ENCODE measurements at regions not wholly inside any gene's neighbourhood (a gene's known extent, or its start where the extent isn't known, plus 50 kb on each side); places are given as distances from the start of the nearest gene placed in this dataset.

DNA sequence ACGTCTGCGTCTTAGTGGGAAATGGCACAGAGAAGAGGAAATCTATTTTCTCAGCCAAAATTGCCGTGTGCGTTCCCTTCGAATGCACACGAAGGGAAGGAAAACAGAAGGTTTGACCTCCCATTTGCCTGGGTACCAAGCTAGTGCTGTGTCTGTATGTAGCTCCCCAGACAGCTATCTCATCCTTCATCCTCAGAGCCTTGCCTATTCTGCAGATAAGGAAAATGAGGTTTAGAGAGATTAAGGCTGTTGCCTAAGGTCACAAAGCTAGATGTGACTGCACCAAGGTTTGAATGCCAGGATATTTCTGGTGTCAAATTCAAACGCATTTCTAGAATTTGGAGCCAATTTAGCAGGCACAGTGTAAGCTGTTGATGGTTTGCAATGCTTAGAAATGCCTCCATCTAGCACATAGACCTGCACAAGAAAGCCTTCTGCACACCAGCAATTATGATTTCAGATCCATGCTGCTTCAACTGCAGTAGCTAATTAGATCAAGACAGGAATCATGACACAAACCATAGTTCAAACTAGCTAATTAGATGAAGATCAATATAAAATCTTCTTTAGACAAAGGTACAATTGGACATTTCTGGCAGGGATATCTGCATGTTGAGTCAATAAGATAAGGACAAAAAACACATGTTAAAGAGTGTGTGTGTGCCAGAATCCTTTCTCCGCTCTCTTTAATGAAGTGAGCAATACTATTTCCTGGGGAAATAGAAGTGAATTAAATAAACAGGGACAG lies 115.1 kb downstream of the CMPK2 start:
- no peaks in the 10 kb centered on the region for H3K36me3 ChIP-seq (ENCODE audit: control insufficient read depth, insufficient read depth, low read length)
- no peaks in the 10 kb centered on the region for H3K9me3 ChIP-seq (ENCODE audit: control insufficient read depth, low read length)
- H3K4me1 ChIP-seq (ENCODE audit: control insufficient read depth, insufficient read depth, low read length, poor library complexity, severe bottlenecking), result no peaks in the 10 kb centered on the region
- H3K27ac ChIP-seq (ENCODE audit: insufficient read depth, low read length, poor library complexity, severe bottlenecking), result no peak overlapping the region
- no peak for DNase-seq
- no peaks in the 10 kb centered on the region for H3K27me3 ChIP-seq (replicated peaks; ENCODE audit: control insufficient read depth, insufficient read depth, low read length, poor library complexity, severe bottlenecking)
- no peak overlapping the region for H3K4me3 ChIP-seq (ENCODE audit: insufficient read depth, low read depth, low read length, poor library complexity, severe bottlenecking)

DNA sequence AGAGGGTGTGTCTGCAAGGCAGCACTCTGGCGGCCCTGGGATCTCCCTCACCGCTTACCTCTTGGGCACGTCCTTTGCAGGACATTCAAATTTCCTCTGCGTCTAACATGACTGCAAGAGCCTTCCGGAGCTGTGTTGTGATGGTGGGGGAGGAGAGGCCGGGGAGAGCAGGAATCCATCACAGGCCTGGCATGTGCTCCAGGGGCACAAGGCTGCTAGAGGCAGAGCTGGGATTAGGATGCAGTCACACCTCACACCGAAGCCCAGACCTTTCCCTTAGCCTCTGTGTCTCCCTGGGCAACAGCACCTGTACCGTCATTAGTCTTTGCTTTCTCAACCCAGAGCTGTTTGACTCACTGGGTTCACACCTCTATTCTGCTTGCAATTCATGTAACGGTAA lies 111.3 kb downstream of the CMPK2 start:
- Histone ChIP-seq H3K27ac (ENCODE audit: insufficient read depth, low read length, poor library complexity, severe bottlenecking) (no peak overlapping the region), H3K4me1 (ENCODE audit: control insufficient read depth, insufficient read depth, low read length, poor library complexity, severe bottlenecking) (no peaks in the 10 kb centered on the region), H3K27me3 (replicated peaks; ENCODE audit: control insufficient read depth, insufficient read depth, low read length, poor library complexity, severe bottlenecking) (no peaks in the 10 kb centered on the region), H3K4me3 (ENCODE audit: insufficient read depth, low read depth, low read length, poor library complexity, severe bottlenecking) (no peak overlapping the region), H3K36me3 (ENCODE audit: control insufficient read depth, insufficient read depth, low read length) (no peaks in the 10 kb centered on the region), H3K9me3 (ENCODE audit: control insufficient read depth, low read length) (no peaks in the 10 kb centered on the region)
- DNase-seq, result no peak

GRCh38 chr2:6755456-6755855 lies 110.3 kb downstream of the CMPK2 start:
- no peak overlapping the region for H3K4me3 ChIP-seq (ENCODE audit: insufficient read depth, low read depth, low read length, poor library complexity, severe bottlenecking)
- H3K27me3 ChIP-seq (replicated peaks; ENCODE audit: control insufficient read depth, insufficient read depth, low read length, poor library complexity, severe bottlenecking), result no peaks in the 10 kb centered on the region
- no peak overlapping the region for H3K27ac ChIP-seq (ENCODE audit: insufficient read depth, low read length, poor library complexity, severe bottlenecking)
- no peak for DNase-seq
- no peaks in the 10 kb centered on the region for H3K36me3 ChIP-seq (ENCODE audit: control insufficient read depth, insufficient read depth, low read length)
- no peaks in the 10 kb centered on the region for H3K9me3 ChIP-seq (ENCODE audit: control insufficient read depth, low read length)
- H3K4me1 ChIP-seq (ENCODE audit: control insufficient read depth, insufficient read depth, low read length, poor library complexity, severe bottlenecking), result no peaks in the 10 kb centered on the region

DNA sequence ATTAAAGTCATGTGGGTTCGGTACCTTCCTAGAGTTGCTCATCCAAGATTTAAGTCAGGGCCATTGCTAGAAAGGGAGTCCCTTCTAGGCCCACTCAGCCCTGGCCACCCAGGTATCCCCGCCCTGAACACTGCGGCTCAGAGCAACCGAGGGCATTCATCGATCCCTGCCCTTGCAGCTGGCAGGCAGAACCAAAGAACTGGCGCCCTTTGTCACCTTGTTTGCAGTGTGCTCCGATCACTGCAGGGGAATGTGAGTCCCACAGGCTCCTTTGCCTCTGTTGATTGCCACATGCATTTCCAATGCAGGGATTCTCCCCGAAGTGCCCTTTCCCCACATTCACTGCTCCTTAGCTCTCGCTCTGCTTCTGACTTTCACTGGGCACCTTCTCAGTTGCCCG lies 108.5 kb downstream of the CMPK2 start:
- no peaks in the 10 kb centered on the region for H3K4me1 ChIP-seq (ENCODE audit: control insufficient read depth, insufficient read depth, low read length, poor library complexity, severe bottlenecking)
- H3K27ac ChIP-seq (ENCODE audit: insufficient read depth, low read length, poor library complexity, severe bottlenecking), result no peak overlapping the region
- no peak overlapping the region for H3K4me3 ChIP-seq (ENCODE audit: insufficient read depth, low read depth, low read length, poor library complexity, severe bottlenecking)
- no peaks in the 10 kb centered on the region for H3K36me3 ChIP-seq (ENCODE audit: control insufficient read depth, insufficient read depth, low read length)
- DNase-seq, result no peak
- H3K9me3 ChIP-seq (ENCODE audit: control insufficient read depth, low read length), result no peaks in the 10 kb centered on the region
- H3K27me3 ChIP-seq (replicated peaks; ENCODE audit: control insufficient read depth, insufficient read depth, low read length, poor library complexity, severe bottlenecking), result no peaks in the 10 kb centered on the region

GRCh38 chr2:6759689-6760088 lies 106.0 kb downstream of the CMPK2 start:
- H3K4me3 ChIP-seq (ENCODE audit: insufficient read depth, low read depth, low read length, poor library complexity, severe bottlenecking), result no peak overlapping the region
- H3K27me3 ChIP-seq (replicated peaks; ENCODE audit: control insufficient read depth, insufficient read depth, low read length, poor library complexity, severe bottlenecking), result no peaks in the 10 kb centered on the region
- no peaks in the 10 kb centered on the region for H3K9me3 ChIP-seq (ENCODE audit: control insufficient read depth, low read length)
- H3K36me3 ChIP-seq (ENCODE audit: control insufficient read depth, insufficient read depth, low read length), result no peaks in the 10 kb centered on the region
- no peaks in the 10 kb centered on the region for H3K4me1 ChIP-seq (ENCODE audit: control insufficient read depth, insufficient read depth, low read length, poor library complexity, severe bottlenecking)
- H3K27ac ChIP-seq (ENCODE audit: insufficient read depth, low read length, poor library complexity, severe bottlenecking), result no peak overlapping the region
- DNase-seq, result no peak

DNA sequence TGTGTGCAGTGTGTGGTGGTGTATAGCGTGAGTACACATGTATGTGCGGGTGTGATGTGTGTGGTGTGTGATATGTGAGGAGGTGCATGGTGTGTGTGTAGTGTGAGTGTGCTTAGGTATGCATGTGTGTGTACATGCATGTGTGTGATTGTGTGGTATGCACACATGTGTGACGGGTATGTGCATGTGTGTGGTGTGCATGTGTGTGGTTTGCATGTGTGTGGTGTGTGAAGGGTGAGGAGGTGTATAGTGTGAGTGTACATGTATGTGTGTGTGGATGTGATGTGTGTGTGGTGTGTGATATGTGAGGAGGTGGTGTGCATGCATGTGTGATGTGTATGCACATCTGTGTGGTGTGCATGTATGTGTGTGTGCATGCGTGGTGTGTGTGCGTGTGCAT lies 105.6 kb downstream of the CMPK2 start:
- no peak for DNase-seq
- Histone ChIP-seq H3K27ac (ENCODE audit: insufficient read depth, low read length, poor library complexity, severe bottlenecking) (no peak overlapping the region), H3K27me3 (replicated peaks; ENCODE audit: control insufficient read depth, insufficient read depth, low read length, poor library complexity, severe bottlenecking) (no peaks in the 10 kb centered on the region), H3K36me3 (ENCODE audit: control insufficient read depth, insufficient read depth, low read length) (no peaks in the 10 kb centered on the region), H3K4me1 (ENCODE audit: control insufficient read depth, insufficient read depth, low read length, poor library complexity, severe bottlenecking) (no peaks in the 10 kb centered on the region), H3K4me3 (ENCODE audit: insufficient read depth, low read depth, low read length, poor library complexity, severe bottlenecking) (no peak overlapping the region), H3K9me3 (ENCODE audit: control insufficient read depth, low read length) (no peaks in the 10 kb centered on the region)

DNA sequence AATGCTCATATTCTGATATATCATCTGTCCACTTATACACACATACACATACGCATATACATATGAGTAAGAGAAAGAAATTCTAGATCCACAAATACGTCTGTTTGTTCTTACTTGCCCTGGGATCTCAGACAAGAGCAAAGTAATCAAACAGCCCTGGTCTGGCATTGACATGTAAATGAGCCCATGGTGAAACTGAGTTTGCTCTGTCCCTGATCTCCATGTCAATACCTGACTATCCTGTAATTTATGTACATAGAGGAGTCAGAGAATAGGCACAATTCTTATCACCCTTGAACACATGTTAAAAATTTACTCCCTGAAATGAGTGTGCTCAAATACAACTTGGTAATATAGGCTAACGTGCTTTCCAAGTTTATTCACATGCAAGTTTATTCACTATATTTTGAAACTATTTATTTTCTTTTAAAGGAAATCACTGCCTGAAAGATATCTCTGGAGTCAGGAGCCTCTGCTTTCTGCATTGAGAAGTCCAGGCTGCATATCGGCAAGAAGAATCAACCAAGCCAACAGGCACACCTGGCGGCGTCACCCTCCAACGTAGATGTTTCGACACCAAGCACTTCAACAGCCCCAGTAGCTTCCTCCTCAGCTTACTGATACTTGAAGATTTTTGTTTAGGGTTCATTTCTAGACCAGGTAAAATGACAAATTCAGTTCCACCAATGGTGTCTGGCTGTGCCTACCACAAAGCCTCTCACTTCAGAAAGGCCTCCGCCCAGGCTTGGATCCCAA lies 100.6 kb downstream of the CMPK2 start:
- no peak for DNase-seq
- H3K4me1 ChIP-seq (ENCODE audit: control insufficient read depth, insufficient read depth, low read length, poor library complexity, severe bottlenecking), result no peaks in the 10 kb centered on the region
- no peak overlapping the region for H3K4me3 ChIP-seq (ENCODE audit: insufficient read depth, low read depth, low read length, poor library complexity, severe bottlenecking)
- no peak overlapping the region for H3K27ac ChIP-seq (ENCODE audit: insufficient read depth, low read length, poor library complexity, severe bottlenecking)
- no peaks in the 10 kb centered on the region for H3K36me3 ChIP-seq (ENCODE audit: control insufficient read depth, insufficient read depth, low read length)
- no peaks in the 10 kb centered on the region for H3K27me3 ChIP-seq (replicated peaks; ENCODE audit: control insufficient read depth, insufficient read depth, low read length, poor library complexity, severe bottlenecking)
- no peaks in the 10 kb centered on the region for H3K9me3 ChIP-seq (ENCODE audit: control insufficient read depth, low read length)

DNA sequence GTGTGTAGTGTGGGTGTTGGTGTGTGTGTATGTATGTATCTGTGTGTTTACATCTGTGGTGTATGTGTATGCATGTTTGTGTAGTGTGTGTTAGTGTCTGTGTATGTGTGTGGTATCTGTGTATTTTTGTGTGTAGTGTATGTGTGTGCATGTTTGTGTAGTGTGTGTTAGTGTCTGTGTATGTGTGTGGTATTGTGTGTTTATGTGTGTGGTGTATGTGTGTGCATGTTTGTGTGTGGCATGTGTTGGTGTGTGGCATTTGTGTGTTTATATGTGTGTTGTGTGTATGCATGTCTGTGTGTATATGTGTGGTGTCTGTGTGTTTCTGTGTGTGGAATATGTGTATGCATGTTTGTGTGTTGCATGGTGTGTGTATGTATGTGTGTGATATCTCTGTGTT lies 96.4 kb downstream of the CMPK2 start:
- DNase-seq, result no peak
- H3K4me3 ChIP-seq (ENCODE audit: insufficient read depth, low read depth, low read length, poor library complexity, severe bottlenecking), result no peak overlapping the region
- H3K4me1 ChIP-seq (ENCODE audit: control insufficient read depth, insufficient read depth, low read length, poor library complexity, severe bottlenecking), result peaks cover 4% of the 10 kb centered on the region
- peaks cover 6% of the 10 kb centered on the region for H3K27me3 ChIP-seq (replicated peaks; ENCODE audit: control insufficient read depth, insufficient read depth, low read length, poor library complexity, severe bottlenecking)
- no peaks in the 10 kb centered on the region for H3K9me3 ChIP-seq (ENCODE audit: control insufficient read depth, low read length)
- no peak overlapping the region for H3K27ac ChIP-seq (ENCODE audit: insufficient read depth, low read length, poor library complexity, severe bottlenecking)
- no peaks in the 10 kb centered on the region for H3K36me3 ChIP-seq (ENCODE audit: control insufficient read depth, insufficient read depth, low read length)

DNA sequence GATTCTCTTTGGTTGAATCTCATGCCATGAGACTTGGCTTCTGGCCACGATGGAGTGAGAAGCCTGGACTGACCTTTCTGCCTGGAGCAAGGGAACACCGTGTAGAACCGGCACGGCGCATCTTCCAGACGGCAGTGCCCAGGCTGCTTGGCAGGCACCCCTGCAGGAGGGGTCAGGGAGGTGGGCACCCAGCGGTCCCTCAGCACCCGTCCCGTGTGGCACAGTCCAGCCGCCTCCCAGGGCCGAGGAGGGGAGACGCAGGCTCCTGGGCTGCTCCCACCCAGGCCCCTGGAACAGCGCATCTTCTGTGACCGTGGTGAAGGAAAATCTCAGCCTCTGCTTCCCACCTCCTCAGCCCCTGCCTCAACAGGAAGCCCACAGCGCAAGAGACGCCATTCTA lies 95.7 kb downstream of the CMPK2 start:
- no peak overlapping the region for H3K27ac ChIP-seq (ENCODE audit: insufficient read depth, low read length, poor library complexity, severe bottlenecking)
- no peak for DNase-seq

More for the DNA sequence above, 95.7 kb downstream of the CMPK2 start:
- Histone ChIP-seq H3K4me3 (ENCODE audit: insufficient read depth, low read depth, low read length, poor library complexity, severe bottlenecking) (no peak overlapping the region), H3K9me3 (ENCODE audit: control insufficient read depth, low read length) (no peaks in the 10 kb centered on the region), H3K4me1 (ENCODE audit: control insufficient read depth, insufficient read depth, low read length, poor library complexity, severe bottlenecking) (peaks cover 4% of the 10 kb centered on the region), H3K27me3 (replicated peaks; ENCODE audit: control insufficient read depth, insufficient read depth, low read length, poor library complexity, severe bottlenecking) (peaks cover 6% of the 10 kb centered on the region), H3K36me3 (ENCODE audit: control insufficient read depth, insufficient read depth, low read length) (no peaks in the 10 kb centered on the region)

Measured in effector memory CD4-positive, alpha-beta T cell (primary cell).